Stimulated activated memory B cell treated with anti-CD40 and anti-IgM and Interleukin-4, amounts not matched to agents 10 μg/mL and 1 μg/mL and 100 μg/mL, for 72 hours (primary cell): ENCODE measurements at regions not wholly inside any gene's neighbourhood (a gene's known extent, or its start where the extent isn't known, plus 50 kb on each side); places are given as distances from the start of the nearest gene placed in this dataset.

Source experiments
- ATAC-seq: fragments of 150-1000 bp; cut with Tn5 transposase; 2 replicates; pipeline ENCODE4 v1.10.0; 2021
- H3K27ac Mint-ChIP-seq: one replicate; pipeline ENCODE4 v1.8.0; 2022; ENCODE audit warnings: mild to moderate bottlenecking, mixed read lengths
- H3K27me3 Mint-ChIP-seq: one replicate; pipeline ENCODE4 v1.8.0; 2022; ENCODE audit warnings: mixed read lengths
- H3K36me3 Mint-ChIP-seq: one replicate; pipeline ENCODE4 v1.8.0; 2022; ENCODE audit warnings: mixed read lengths
- H3K4me1 Mint-ChIP-seq: one replicate; pipeline ENCODE4 v1.8.0; 2022; ENCODE audit warnings: mixed read lengths
- H3K4me3 Mint-ChIP-seq: one replicate; pipeline ENCODE4 v1.8.0; 2022; ENCODE audit warnings: mild to moderate bottlenecking, moderate library complexity, mixed read lengths
- H3K9me3 Mint-ChIP-seq: one replicate; pipeline ENCODE4 v1.8.0; 2022; ENCODE audit warnings: mixed read lengths

DNA sequence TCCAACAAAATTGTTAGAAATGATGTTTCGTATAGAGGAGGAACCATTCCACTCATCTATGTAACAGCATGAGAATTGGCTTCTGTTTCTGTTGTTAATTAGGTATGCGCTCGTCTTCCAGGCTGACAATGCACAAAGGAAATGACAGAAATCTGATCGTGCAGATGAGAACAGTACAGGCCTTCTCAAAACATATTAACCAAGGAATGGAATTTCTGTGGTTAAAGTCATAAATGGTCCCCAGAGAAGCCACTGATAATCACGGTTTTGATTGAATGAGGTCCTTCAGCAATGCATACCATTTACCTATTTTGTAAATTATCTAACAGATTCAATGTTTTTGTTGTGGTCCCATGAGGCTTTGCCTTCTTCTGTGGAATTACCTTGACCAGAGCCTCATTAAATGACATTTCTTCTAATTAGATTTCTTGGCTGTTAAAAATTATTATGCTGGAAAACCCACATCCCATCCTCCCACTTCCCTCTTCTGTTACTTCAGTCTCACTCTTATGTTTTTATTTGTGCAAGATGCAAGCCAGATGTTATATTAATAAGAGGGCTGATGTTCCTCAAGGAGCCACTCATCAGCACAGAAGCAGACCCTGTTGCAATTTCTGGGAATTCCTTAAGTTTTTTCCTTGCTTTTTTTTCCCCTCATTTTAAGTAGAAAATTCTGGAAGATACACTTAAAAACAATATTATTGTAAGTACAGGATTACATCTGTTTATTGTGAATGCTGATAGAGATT lies 395.8 kb downstream of the PID1 start:
- Mint-ChIP-seq H3K27me3 (no peaks in the 10 kb centered on the region), H3K4me3 (no peak overlapping the region), H3K27ac (no peak overlapping the region), H3K9me3 (peaks cover 3% of the 10 kb centered on the region), H3K36me3 (no peaks in the 10 kb centered on the region), H3K4me1 (no peaks in the 10 kb centered on the region)
- no peak for ATAC-seq

- peaks cover 6% of the 10 kb centered on the region for H3K9me3 Mint-ChIP-seq
- no peak for ATAC-seq
- H3K27me3 Mint-ChIP-seq, result no peaks in the 10 kb centered on the region
- H3K36me3 Mint-ChIP-seq, result no peaks in the 10 kb centered on the region
- H3K4me1 Mint-ChIP-seq, result no peaks in the 10 kb centered on the region
- H3K27ac Mint-ChIP-seq, result no peak overlapping the region
- H3K4me3 Mint-ChIP-seq, result no peak overlapping the region
Observed at GRCh38 chr2:228871012-228871411, 400.1 kb downstream of the PID1 start.

GRCh38 chr2:228869636-228870264 lies 401.3 kb downstream of the PID1 start:
- no peaks in the 10 kb centered on the region for H3K36me3 Mint-ChIP-seq
- ATAC-seq, result no peak
- H3K4me1 Mint-ChIP-seq, result no peaks in the 10 kb centered on the region
- H3K27ac Mint-ChIP-seq, result no peak overlapping the region
- no peak overlapping the region for H3K4me3 Mint-ChIP-seq
- no peaks in the 10 kb centered on the region for H3K27me3 Mint-ChIP-seq
- peaks cover 6% of the 10 kb centered on the region for H3K9me3 Mint-ChIP-seq

DNA sequence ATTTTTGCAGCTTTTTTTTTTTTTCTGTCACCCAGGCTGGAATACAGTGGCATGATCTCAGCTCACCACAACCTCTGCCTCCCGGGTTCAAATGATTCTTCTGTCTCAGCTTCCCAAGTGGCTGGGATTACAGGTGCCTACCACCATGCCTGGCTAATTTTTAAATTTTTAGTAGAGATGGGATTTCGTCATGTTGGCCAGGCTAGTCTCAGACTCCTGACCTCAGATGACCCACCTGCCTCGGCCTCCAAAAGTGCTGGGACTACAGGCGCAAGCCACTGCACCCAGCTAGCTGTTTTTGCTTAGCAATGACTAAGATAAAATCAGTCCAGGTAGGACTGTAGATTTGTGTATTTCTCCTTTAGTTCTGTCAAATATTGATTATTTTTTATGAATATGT lies 403.7 kb downstream of the PID1 start:
- H3K9me3 Mint-ChIP-seq, result peaks cover 3% of the 10 kb centered on the region
- ATAC-seq, result no peak
- H3K36me3 Mint-ChIP-seq, result no peaks in the 10 kb centered on the region
- H3K4me3 Mint-ChIP-seq, result no peak overlapping the region
- no peak overlapping the region for H3K27ac Mint-ChIP-seq
- H3K27me3 Mint-ChIP-seq, result no peaks in the 10 kb centered on the region
- H3K4me1 Mint-ChIP-seq, result no peaks in the 10 kb centered on the region

GRCh38 chr2:228866781-228867180 lies 404.3 kb downstream of the PID1 start:
- H3K36me3 Mint-ChIP-seq, result no peaks in the 10 kb centered on the region
- no peaks in the 10 kb centered on the region for H3K27me3 Mint-ChIP-seq
- no peak overlapping the region for H3K27ac Mint-ChIP-seq
- H3K4me1 Mint-ChIP-seq, result no peaks in the 10 kb centered on the region
- no peak for ATAC-seq
- peaks cover 3% of the 10 kb centered on the region for H3K9me3 Mint-ChIP-seq
- no peak overlapping the region for H3K4me3 Mint-ChIP-seq

GRCh38 chr2:228866044-228866443 lies 405.0 kb downstream of the PID1 start:
- H3K4me3 Mint-ChIP-seq, result no peak overlapping the region
- H3K4me1 Mint-ChIP-seq, result no peaks in the 10 kb centered on the region
- no peak overlapping the region for H3K27ac Mint-ChIP-seq
- H3K9me3 Mint-ChIP-seq, result peaks cover 3% of the 10 kb centered on the region
- no peak for ATAC-seq
- no peaks in the 10 kb centered on the region for H3K36me3 Mint-ChIP-seq
- no peaks in the 10 kb centered on the region for H3K27me3 Mint-ChIP-seq

GRCh38 chr2:228864131-228864530 lies 407.0 kb downstream of the PID1 start:
- Mint-ChIP-seq H3K27me3 (no peaks in the 10 kb centered on the region), H3K4me1 (no peaks in the 10 kb centered on the region), H3K9me3 (peaks cover 3% of the 10 kb centered on the region), H3K36me3 (no peaks in the 10 kb centered on the region), H3K27ac (no peak overlapping the region), H3K4me3 (no peak overlapping the region)
- ATAC-seq, result no peak

DNA sequence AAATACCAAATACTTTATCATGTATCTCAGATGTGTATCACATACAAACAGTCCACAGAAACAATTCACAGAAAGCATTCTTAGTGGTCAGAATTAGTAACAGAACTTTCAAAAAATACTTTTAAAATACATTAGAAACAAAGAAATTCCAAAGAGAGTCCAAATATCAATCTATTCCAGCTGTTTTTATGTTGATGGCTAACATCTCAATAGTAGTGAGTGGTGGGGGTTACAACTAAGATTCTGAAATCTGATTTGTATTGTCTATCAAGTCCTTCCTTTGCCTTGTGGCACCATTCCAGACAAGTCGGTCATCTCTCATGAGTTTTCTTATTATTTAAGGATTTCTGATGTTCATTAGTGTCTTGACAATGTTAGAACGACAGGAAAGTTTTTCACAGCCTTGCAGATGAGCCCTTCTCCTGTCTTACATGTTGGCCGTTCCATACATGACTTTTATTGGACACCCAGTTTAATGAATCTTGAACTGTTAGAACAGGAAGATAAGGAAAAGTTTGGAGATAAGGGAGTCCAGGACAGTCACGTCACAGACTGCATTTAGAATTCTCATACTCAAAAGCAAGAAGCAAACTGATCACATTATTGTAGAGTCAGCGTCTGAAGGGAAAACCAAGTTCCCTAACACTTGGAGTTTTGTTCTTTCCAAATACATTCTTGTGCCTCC lies 410.3 kb downstream of the PID1 start:
- no peak for ATAC-seq
- Mint-ChIP-seq H3K4me1 (no peaks in the 10 kb centered on the region), H3K27ac (no peak overlapping the region), H3K27me3 (no peaks in the 10 kb centered on the region), H3K4me3 (no peak overlapping the region), H3K36me3 (no peaks in the 10 kb centered on the region), H3K9me3 (no peaks in the 10 kb centered on the region)

GRCh38 chr2:228853151-228853550 lies 417.9 kb downstream of the PID1 start:
- no peaks in the 10 kb centered on the region for H3K9me3 Mint-ChIP-seq
- no peaks in the 10 kb centered on the region for H3K27me3 Mint-ChIP-seq
- H3K4me3 Mint-ChIP-seq, result no peak overlapping the region
- ATAC-seq, result no peak
- H3K4me1 Mint-ChIP-seq, result no peaks in the 10 kb centered on the region
- no peaks in the 10 kb centered on the region for H3K36me3 Mint-ChIP-seq
- H3K27ac Mint-ChIP-seq, result no peak overlapping the region

- H3K4me1 Mint-ChIP-seq, result no peaks in the 10 kb centered on the region
- no peak overlapping the region for H3K4me3 Mint-ChIP-seq
- no peaks in the 10 kb centered on the region for H3K9me3 Mint-ChIP-seq
- H3K27me3 Mint-ChIP-seq, result no peaks in the 10 kb centered on the region
- H3K27ac Mint-ChIP-seq, result no peak overlapping the region
- no peak for ATAC-seq
- no peaks in the 10 kb centered on the region for H3K36me3 Mint-ChIP-seq
Observed at GRCh38 chr2:228848638-228849037, 422.4 kb downstream of the PID1 start.

- Mint-ChIP-seq H3K36me3 (no peaks in the 10 kb centered on the region), H3K27me3 (no peaks in the 10 kb centered on the region), H3K4me3 (no peak overlapping the region), H3K27ac (no peak overlapping the region), H3K4me1 (no peaks in the 10 kb centered on the region), H3K9me3 (no peaks in the 10 kb centered on the region)
- ATAC-seq, result no peak
Observed at GRCh38 chr2:228847684-228848083, 423.4 kb downstream of the PID1 start.

DNA sequence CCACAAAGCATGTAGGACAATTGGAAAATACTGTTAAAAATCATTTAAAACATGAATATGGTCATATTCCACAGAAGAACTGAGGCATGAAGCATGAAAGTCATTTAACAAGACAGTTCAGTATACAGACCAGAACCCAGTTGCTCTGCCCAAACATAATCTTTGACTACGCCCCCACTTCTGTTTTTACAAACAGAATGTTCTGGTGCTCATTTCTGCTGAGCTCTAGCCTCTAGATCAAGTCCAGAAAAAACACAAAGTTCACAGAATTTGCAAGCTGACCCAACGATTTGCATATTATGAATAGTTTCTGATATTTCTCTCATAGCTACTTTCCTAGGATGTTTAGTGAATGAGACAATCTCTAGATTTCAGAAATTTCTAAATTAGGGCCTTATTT lies 424.9 kb downstream of the PID1 start:
- Mint-ChIP-seq H3K4me3 (no peak overlapping the region), H3K36me3 (no peaks in the 10 kb centered on the region), H3K9me3 (no peaks in the 10 kb centered on the region), H3K4me1 (no peaks in the 10 kb centered on the region), H3K27ac (no peak overlapping the region), H3K27me3 (no peaks in the 10 kb centered on the region)
- no peak for ATAC-seq

DNA sequence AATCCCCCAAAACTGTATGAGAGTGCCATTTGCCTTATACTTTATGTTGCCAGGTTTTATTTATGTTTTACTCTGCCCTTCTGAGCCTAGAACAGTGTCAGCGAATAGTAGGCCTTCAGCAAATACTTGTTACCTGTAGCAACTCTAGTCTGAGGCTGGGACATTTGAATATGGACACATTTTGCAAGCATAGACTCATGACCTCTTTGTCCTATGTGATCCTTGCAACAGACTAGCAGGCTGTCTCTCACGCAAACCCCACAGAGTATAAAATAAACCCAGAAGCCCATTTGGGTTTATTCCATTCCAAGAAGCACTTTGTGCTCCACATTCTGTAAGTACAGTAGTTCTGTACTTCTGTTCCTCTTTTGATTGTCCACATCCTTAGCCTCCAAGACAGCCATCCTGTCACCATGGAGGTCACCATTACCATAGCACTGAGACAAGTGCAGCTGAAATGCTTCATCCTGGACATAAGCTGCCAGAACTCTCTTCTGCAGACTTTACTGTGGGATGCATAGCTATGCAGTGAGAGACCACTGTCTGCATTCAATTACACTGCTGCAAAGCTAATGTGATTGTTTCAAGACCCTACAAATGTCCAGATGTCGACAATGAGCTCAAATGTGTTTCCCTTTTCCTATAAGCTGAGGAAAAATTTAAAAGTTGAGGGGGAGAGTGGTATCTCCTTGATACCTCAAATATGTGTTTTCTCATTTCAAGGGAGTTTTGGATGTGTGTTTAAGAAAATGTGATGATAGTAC lies 425.7 kb downstream of the PID1 start:
- H3K36me3 Mint-ChIP-seq, result no peaks in the 10 kb centered on the region
- no peaks in the 10 kb centered on the region for H3K4me1 Mint-ChIP-seq
- no peak overlapping the region for H3K27ac Mint-ChIP-seq
- no peak overlapping the region for H3K4me3 Mint-ChIP-seq
- H3K9me3 Mint-ChIP-seq, result no peaks in the 10 kb centered on the region
- no peaks in the 10 kb centered on the region for H3K27me3 Mint-ChIP-seq
- no peak for ATAC-seq

- H3K27ac Mint-ChIP-seq, result no peak overlapping the region
- no peaks in the 10 kb centered on the region for H3K4me1 Mint-ChIP-seq
- H3K27me3 Mint-ChIP-seq, result no peaks in the 10 kb centered on the region
- no peaks in the 10 kb centered on the region for H3K9me3 Mint-ChIP-seq
- no peak for ATAC-seq
- H3K4me3 Mint-ChIP-seq, result no peak overlapping the region
- no peaks in the 10 kb centered on the region for H3K36me3 Mint-ChIP-seq
Observed at GRCh38 chr2:228841877-228842276, 429.2 kb downstream of the PID1 start.

DNA sequence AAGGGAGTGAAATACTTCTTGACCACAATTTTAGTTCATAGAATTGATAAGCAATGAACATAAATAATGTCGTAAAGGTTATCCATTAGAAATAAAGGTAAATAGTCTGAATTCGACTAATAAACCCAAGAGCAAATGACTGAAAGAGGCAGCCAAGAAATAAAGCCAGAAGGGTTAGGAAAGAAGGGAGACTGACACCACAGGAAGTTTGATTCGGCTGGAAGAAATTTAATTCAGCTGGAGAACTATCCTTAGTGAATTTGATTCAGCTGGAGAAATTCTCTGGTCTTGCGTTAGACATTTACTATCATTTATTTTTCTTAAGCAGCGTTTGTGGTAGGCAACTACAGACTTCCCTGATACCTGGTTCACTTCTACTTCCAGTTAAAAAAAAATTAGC lies 429.6 kb downstream of the PID1 start:
- Mint-ChIP-seq H3K36me3 (no peaks in the 10 kb centered on the region), H3K9me3 (no peaks in the 10 kb centered on the region), H3K4me3 (no peak overlapping the region), H3K4me1 (no peaks in the 10 kb centered on the region), H3K27me3 (no peaks in the 10 kb centered on the region), H3K27ac (no peak overlapping the region)
- ATAC-seq, result no peak
